ENCODE measurements at regions not wholly inside any gene's neighbourhood (a gene's known extent, or its start where the extent isn't known, plus 50 kb on each side); places are given as distances from the start of the nearest gene placed in this dataset.

DNA sequence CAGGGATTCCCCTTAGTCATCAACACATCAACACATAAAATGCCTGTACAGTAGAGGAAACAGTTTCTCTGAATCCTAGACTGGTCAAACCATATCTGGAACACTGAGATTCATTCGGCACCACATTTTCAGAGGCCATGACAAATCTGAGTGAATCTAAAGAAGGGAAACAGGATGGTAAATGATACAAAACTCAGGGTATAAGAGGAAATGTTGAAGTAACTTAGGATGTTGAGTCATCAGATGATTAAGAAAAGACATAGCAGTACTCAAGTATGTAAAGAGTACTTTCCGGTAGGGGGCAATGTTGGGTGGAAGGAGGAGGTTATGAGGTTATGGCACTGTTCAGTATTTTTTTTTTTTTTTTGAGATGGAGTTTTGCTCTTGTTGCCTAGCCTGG, 358.5 kb upstream of the PMFBP1 start:
- Histone ChIP-seq H3K36me3 (replicated peaks) (no peaks in the 10 kb centered on the region), H3K27me3 (replicated peaks) (no peaks in the 10 kb centered on the region), H3K27ac (peak overlapping the region; percentile 33), H3K4me3 (ENCODE audit: low read depth, low read length) (no peak overlapping the region)
- TF ChIP-seq, protein P1, sequence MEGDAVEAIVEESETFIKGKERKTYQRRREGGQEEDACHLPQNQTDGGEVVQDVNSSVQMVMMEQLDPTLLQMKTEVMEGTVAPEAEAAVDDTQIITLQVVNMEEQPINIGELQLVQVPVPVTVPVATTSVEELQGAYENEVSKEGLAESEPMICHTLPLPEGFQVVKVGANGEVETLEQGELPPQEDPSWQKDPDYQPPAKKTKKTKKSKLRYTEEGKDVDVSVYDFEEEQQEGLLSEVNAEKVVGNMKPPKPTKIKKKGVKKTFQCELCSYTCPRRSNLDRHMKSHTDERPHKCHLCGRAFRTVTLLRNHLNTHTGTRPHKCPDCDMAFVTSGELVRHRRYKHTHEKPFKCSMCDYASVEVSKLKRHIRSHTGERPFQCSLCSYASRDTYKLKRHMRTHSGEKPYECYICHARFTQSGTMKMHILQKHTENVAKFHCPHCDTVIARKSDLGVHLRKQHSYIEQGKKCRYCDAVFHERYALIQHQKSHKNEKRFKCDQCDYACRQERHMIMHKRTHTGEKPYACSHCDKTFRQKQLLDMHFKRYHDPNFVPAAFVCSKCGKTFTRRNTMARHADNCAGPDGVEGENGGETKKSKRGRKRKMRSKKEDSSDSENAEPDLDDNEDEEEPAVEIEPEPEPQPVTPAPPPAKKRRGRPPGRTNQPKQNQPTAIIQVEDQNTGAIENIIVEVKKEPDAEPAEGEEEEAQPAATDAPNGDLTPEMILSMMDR (IDR thresholded peaks at IDR 0.05; ENCODE audit: low read depth, low read length, missing control alignments) = peak; percentile 53
- in situ Hi-C loops (cut with HindIII; ENCODE audit: low pct_ligation_motif_present, low sequenced_read_pairs) = no loop called here
- peak; percentile 81 for DNase-seq

DNA sequence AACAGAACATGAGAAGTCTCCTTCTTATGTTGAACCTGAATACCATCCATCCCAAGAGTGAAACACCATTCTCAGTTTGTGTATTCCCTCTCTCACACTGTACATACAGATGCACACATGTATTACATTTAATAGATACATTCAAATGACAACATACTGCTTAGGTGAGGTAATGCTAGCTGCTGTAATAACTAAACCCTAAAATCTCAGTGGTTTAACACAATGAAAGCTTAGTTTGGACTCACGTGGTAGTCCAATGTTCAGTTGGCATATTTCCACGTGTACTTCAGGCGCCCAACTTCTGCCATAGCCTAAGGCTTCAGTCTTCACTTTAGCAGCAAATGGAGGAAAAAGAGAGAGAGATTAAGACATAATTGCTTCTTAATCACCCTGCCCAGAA, 351.1 kb upstream of the PMFBP1 start:
- Histone ChIP-seq H3K36me3 (replicated peaks) (no peaks in the 10 kb centered on the region), H3K27ac (no peak overlapping the region), H3K4me3 (ENCODE audit: low read depth, low read length) (no peak overlapping the region), H3K27me3 (replicated peaks) (no peaks in the 10 kb centered on the region)
- TF ChIP-seq, protein P1 (IDR thresholded peaks at IDR 0.05; ENCODE audit: low read depth, low read length, missing control alignments) = no peak
- no peak for DNase-seq
- in situ Hi-C loops (cut with HindIII; ENCODE audit: low pct_ligation_motif_present, low sequenced_read_pairs) = no loop called here

DNA sequence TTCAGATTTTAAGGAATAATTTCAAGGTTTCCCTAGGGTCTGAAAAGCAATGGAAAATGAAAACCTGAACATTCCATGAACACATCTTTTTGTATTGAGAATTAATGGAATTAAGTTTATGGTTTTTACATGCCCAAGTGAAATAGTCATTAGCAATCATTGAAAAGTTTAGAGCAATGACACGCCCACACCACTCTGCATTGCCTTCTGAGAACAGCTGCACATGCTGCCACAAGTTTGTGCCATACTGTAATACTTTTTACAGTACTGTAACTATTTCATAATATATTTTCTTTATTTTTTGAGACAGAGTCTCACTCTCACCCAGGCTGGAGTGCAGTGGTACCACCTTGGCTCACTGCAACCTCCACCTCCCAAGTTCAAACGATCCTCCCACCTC, 345.2 kb upstream of the PMFBP1 start:
- H3K27me3 ChIP-seq (replicated peaks) = no peaks in the 10 kb centered on the region
- H3K27ac ChIP-seq = no peak overlapping the region
- in situ Hi-C loops (cut with HindIII; ENCODE audit: low pct_ligation_motif_present, low sequenced_read_pairs) = no loop called here
- no peak for DNase-seq
- H3K36me3 ChIP-seq (replicated peaks) = no peaks in the 10 kb centered on the region
- H3K4me3 ChIP-seq (ENCODE audit: low read depth, low read length) = no peak overlapping the region
- TF ChIP-seq, protein P1 (IDR thresholded peaks at IDR 0.05; ENCODE audit: low read depth, low read length, missing control alignments) = no peak

DNA sequence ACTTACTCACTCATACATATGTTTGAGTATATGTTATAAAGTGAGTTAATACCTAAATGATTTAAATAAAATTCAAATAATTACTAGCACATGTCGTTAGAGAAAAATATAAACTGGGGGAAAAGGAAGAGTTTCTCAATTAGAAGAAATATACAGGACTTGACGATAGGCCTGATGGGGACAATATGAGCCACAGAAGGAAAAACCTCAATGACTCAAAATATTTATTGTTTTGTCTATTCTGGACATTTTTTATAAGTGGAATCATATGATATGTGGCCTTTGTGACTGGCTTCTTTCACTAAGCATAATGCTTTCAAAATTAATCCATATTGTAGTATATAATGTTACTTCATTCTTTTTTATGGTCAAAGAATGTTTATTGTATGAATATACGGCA, 339.2 kb upstream of the PMFBP1 start:
- DNase-seq = no peak
- Histone ChIP-seq H3K27ac (no peak overlapping the region), H3K27me3 (replicated peaks) (no peaks in the 10 kb centered on the region), H3K4me3 (ENCODE audit: low read depth, low read length) (no peak overlapping the region), H3K36me3 (replicated peaks) (no peaks in the 10 kb centered on the region)
- TF ChIP-seq, protein P1 (IDR thresholded peaks at IDR 0.05; ENCODE audit: low read depth, low read length, missing control alignments) = no peak
- in situ Hi-C loops (cut with HindIII; ENCODE audit: low pct_ligation_motif_present, low sequenced_read_pairs) = no loop called here

DNA sequence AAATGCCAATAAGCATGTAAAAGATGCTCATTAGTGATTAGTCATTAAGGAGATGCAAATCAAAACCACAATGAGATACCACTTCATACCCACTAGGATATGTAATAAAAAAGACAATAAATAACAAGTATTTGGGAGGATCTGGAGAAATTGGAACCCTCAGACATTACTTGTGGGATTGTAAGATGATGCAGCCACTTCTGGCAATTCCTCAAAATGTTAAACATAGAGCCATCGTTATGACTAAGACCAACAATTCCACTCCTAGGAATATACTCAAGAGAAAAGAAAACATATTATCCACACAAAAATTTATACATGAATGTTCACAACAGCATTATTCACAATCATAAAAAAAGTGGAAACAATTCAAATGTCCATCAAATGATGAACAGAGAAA, 336.2 kb upstream of the PMFBP1 start:
- TF ChIP-seq, protein P1 (IDR thresholded peaks at IDR 0.05; ENCODE audit: low read depth, low read length, missing control alignments) = no peak
- Histone ChIP-seq H3K36me3 (replicated peaks) (no peaks in the 10 kb centered on the region), H3K4me3 (ENCODE audit: low read depth, low read length) (no peak overlapping the region), H3K27me3 (replicated peaks) (no peaks in the 10 kb centered on the region), H3K27ac (no peak overlapping the region)
- in situ Hi-C loops (cut with HindIII; ENCODE audit: low pct_ligation_motif_present, low sequenced_read_pairs) = no loop called here
- DNase-seq = peak; percentile 9

DNA sequence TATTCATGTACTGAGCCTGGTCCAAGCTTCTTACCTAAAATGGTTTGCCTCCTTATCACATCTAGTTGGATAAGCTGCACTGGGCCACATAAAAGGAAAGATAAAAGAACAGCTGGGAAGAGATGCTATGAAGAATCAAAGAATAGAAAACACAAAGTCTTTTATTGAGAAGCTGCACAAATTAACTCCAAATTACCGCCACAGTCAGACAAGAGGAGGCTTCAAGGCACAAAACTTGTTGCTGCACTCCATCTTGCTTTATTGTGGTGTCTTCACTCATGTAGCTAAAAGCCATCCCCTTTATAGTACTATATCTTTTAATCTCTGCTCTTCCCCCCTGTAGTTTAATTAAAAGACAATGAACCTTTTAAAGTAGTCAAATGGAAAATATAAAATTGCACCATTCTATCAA, 330.6 kb upstream of the PMFBP1 start:
- Histone ChIP-seq H3K27me3 (replicated peaks) (no peaks in the 10 kb centered on the region), H3K27ac (no peak overlapping the region), H3K36me3 (replicated peaks) (no peaks in the 10 kb centered on the region), H3K4me3 (ENCODE audit: low read depth, low read length) (no peak overlapping the region)
- in situ Hi-C loops (cut with HindIII; ENCODE audit: low pct_ligation_motif_present, low sequenced_read_pairs) = no loop called here
- TF ChIP-seq, protein P1 (IDR thresholded peaks at IDR 0.05; ENCODE audit: low read depth, low read length, missing control alignments) = no peak
- DNase-seq = no peak
